GM19239 (cell line): ENCODE measurements at regions not wholly inside any gene's neighbourhood (a gene's known extent, or its start where the extent isn't known, plus 50 kb on each side); places are given as distances from the start of the nearest gene placed in this dataset.
"Not testable (repeated sequence)": the region's sequence is repeated elsewhere in the genome, so short reads cannot be mapped to it uniquely, and the experiment has no call there.

Experiments
- DNase-seq: peaks from one replicate; pipeline ENCODE4 v3.0.0; 2011; ENCODE audit warnings: low spot score; ENCODE audit not compliant: insufficient read length
- FAIRE-seq: peaks from 2 replicates; lab custom pipeline; 2011; peaks lifted over from hg19 to GRCh38; lab: Jason Lieb, UNC

DNA sequence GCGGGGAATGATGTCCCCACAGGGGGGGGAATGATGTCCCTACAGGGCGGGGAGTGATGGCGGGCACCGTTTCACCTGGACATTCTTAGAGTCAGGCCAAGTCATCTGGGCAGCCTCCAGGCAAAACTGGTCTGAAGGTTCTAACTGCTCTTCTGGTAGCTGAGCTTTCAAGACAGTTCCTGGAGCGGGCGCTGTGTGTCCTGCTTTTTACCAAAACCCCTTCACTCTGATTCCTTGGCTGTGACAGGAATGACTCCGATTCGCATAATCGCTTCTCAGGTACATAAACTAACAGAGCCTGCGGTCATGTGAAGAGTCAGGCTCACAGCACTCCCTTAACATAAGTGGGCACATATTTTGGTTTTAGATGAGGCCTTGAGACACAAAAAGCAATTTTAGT lies 836.0 kb downstream of the TRIML1 start:
- no peak for DNase-seq
- no peak for FAIRE-seq

DNA sequence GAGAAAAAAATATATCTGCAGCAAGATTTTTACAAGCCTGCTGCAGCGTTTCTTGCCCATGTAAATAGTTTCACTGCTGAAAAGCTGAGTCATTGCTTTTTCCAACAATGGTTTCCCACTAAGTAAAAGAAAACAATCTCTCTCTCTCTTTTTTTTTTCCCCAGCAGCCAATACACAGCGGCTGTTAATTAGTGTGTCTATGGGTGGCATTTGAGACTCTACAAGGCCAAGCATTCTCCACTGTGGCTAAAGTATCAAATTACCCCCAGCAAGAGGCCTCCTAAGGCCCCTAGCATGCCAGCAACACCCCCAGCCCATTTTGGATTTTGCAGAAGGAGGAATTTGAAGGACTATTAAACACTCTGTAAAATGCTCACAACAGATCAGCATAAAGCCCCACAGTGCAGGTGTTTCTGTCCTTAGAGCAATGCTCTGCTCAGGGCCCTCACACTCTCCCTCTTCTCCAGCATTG lies 837.4 kb downstream of the TRIML1 start:
- FAIRE-seq: no peak

GRCh38 chr4:188977232-188977631 lies 838.0 kb downstream of the TRIML1 start:
- not testable (repeated sequence) for FAIRE-seq, DNase-seq

More for the DNA sequence above, 837.4 kb downstream of the TRIML1 start:
- DNase-seq: no peak

DNA sequence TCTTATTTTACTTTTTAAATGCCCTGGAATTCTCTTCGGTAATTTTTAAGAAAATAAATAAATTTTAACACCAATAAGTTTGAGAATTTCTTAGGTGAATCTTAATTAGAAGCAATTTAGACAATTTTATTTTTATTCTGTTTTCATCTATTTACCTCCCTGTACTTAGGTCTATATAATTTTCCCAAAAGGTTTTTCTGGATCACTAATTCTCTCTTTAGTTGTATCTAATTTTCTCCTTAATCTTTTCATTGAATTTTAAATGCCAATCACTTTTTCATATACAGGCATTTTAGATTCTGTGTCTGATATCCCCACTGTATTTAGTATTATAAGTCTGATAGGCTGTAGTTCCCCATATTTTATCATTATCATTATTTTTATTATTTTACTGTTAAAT lies 845.3 kb downstream of the TRIML1 start:
- no peak for FAIRE-seq
- no peak for DNase-seq

DNA sequence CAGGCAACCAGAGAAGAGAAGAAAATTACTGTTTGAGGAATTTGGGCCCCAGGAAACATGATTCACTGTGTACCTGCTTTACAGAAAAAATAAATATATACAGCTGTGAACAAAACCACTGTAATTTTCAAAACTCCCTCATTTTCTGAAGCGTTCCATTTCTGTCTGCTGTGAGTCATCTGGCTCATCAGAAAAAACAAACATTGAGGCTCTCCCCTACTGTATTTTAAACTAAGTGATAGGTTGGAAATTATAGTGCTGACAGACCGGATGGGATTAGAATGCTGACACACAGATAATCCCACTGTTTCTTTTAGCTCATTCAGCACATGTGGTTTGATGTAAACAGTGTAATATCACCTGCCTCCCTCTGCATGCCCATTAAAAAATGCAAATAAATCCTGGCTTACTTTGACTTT lies 847.0 kb downstream of the TRIML1 start:
- FAIRE-seq (no peak), DNase-seq (no peak)

DNA sequence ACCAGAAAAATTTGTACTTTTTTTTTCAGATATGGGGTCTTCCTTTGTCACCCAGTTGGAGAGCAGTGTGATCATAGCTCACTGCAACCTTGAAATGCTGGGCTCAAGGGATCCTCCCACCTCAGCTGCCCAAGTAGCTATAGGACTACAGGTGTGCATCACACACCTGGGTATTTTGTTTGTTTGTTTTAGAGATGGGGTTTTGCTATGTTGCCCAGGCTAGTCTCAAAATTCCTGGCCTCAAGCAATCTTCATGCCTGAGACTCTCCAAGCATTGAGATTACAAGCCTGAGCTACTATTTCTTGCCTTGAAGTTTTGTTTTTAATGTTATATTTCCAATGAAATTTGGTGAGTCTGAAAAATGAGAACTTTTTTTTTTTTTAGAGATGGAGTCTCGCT lies 847.8 kb downstream of the TRIML1 start:
- DNase-seq (no peak), FAIRE-seq (no peak)

- no peak for DNase-seq
- no peak for FAIRE-seq
These were observed 848.9 kb downstream of the TRIML1 start for GRCh38 chr4:188988131-188988530.

GRCh38 chr4:188989371-188989770 lies 850.1 kb downstream of the TRIML1 start:
- DNase-seq (no peak), FAIRE-seq (no peak)

DNA sequence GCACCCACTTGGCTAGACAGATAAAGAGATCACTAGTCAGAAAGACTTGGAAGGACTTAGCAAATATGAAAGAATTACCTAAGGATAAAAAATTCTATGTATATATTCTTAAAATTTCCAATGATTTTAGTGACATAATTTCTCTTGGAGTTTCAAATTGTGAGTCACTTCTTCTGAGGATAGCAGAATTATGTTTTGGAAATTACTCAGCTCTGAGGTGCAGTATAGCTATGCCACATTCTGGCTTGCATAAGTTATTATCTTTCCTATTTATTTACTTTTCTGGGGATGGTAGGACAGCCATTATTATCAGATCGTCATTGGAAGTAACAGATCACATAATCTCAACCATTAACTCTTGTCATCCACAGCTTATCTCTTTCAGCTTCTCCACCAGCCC lies 853.5 kb downstream of the TRIML1 start:
- DNase-seq (no peak), FAIRE-seq (no peak)

DNA sequence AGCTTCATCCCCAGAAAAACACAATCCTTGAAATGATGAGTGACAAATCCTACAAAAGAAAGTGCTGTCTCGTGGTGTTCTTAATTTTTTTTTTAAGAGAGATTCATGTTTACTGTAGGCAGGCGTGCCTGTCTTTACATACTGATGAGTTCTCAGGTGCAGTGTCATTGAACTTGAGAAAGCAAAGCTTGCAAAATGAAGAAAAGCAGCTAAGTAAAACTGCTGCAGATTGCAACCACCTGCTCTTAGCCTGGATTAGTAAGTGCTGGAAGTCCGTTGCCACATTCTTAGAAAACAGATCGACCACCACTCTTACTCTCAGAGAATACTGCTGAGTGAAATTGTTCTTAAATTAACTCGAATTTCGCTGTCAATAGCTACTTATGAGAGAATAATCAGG lies 854.6 kb downstream of the TRIML1 start:
- no peak for FAIRE-seq
- no peak for DNase-seq

DNA sequence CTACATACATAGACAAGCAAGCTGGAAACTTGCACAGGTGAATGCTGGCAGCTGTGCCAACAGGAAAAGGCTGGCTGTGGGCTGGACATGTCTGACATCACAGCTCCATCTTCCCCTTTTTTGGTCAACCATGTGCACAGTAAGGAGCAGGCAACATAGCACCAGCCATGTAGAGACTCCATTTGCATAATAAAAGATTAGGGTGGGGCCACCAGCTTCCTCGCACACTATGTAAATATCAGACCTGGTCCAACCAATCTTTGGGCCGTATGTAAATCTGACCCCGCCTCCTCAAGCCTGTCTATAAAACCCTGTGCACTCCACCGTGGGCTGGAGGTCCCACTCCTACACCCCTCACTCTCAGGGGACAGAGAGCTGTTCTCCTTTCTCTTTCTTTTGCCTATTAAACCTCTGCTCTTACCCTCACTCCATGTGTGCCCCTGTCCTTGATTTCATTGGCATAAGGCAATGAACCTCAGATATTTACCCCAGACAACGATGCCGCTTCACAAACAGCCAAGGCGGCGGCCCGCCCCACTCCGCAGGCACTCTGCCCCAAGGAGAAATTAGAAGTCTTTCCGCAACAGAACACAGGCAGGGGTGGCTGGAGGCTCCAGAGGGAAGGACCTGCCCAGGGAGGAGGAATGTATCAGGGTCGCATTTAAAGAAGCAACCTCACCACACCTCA lies 862.2 kb downstream of the TRIML1 start:
- FAIRE-seq (no peak), DNase-seq (no peak)

DNA sequence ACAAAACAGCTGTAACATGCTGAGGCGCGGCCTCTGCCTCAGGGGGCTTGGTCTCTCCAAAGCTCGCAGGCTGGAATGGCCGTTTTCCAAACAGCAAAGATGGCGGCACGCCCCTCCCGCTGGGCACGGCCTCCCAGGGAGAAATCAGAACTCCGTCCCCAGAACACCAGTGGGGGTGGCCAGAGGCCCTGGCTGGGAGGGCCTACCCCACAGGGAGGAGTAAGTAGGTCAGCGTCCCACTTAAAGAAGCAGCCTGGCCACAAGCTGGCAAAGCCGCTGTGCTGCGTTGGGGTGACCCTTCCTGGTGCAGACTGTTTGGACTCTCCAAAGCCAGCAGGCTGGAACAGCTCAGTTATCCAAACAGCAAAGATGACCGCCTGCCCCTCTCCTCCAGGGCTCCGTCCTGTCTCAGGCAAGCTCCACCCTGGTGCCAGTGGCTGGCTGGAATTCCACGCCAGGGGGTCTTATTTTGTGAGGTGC lies 862.8 kb downstream of the TRIML1 start:
- FAIRE-seq: no peak
- DNase-seq: no peak

DNA sequence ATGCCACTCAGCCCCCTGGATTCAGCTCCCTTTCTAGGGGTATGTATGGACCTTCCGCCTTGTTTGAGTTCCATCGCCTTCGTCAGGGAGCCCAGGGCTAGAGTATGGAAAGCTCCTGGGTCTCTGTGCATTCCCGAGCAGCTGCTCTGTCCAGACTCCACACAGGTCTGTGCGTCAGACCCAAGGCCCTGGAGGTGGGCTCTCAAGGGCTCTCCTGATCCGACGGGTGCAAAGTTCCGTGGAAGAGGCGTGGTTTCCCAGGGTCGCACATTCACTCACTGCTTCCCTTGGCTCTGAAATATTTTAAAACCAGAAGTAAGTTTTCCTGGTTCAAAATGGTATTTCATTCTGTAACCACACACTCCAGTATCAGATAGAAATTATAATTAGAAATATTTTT lies 863.2 kb downstream of the TRIML1 start:
- no peak for FAIRE-seq
- DNase-seq: no peak

GRCh38 chr4:189010452-189011217 lies 871.4 kb downstream of the TRIML1 start:
- DNase-seq, FAIRE-seq: not testable (repeated sequence)

GRCh38 chr4:189021831-189022230 lies 882.6 kb downstream of the TRIML1 start:
- FAIRE-seq: no peak
- DNase-seq: no peak

GRCh38 chr4:189022440-189023035 lies 883.3 kb downstream of the TRIML1 start:
- no peak for FAIRE-seq
- DNase-seq: no peak

- DNase-seq (no peak), FAIRE-seq (no peak)
These were observed 890.8 kb downstream of the TRIML1 start for GRCh38 chr4:189029976-189030504.

DNA sequence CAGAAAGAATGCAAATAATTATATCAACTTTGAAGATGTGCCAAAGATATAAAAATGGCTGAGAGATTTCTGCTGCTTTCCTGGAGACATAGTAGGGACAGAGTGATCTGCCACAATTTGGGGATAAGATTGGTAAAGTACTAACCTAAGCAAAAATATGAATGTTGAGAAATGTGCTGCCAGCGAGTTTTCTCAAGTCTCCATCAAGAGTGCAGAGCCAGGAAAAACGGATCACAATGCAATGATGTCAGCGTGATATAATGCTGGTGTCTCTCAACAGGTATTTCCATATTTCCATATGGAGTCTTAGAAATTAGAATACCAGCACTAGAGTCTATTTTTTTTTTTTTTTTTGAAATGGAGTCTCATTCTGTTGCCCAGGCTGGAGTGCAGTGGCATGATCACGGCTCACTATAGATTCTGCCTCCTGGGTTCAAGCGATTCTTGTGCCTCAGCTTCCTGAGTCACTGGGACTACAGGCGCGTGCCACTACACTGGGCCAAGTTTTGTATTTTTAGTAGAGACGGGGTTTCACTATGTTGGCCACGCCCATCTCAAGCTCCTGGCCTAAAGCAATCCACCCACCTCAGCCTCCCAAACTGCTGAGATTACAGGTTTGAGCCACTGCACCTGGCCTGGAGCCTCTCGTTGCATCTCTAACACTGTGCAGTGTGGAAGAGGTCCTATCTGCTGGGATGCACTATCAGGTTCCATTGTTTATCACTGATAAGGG lies 893.5 kb downstream of the TRIML1 start:
- DNase-seq (no peak), FAIRE-seq (no peak)

DNA sequence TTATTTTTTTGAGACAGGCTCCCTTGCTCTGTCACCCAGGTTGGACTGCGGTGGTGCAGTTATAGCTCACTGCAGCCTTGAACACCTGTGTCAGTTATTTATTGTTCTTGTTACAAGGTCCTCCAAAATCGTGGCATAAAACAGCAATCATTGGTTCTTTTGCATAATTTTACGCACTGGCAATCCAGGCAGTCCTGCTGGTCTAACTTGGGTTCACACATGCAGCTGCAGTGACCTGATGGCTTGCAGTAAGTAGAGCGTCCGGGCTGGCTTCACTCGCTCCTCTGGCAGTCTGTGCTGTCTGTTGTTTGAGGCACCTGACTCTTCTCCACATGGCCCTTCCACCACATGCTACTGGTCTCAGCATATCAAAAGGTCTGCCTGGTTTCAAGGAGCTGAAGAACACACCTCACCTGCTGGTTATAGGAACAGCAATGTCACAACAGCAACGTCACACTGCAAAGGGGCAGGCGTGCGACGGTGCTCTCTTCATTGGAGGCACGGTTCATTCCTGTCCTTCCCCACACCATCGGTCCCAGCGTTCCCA lies 894.6 kb downstream of the TRIML1 start:
- no peak for FAIRE-seq

GRCh38 chr4:189035091-189035490 lies 895.9 kb downstream of the TRIML1 start:
- no peak for FAIRE-seq

More for the DNA sequence above, 894.6 kb downstream of the TRIML1 start:
- DNase-seq: no peak

More at GRCh38 chr4:189035091-189035490, 895.9 kb downstream of the TRIML1 start:
- no peak for DNase-seq
